ENCODE measurements at regions not wholly inside any gene's neighbourhood (a gene's known extent, or its start where the extent isn't known, plus 50 kb on each side); places are given as distances from the start of the nearest gene placed in this dataset.

DNA sequence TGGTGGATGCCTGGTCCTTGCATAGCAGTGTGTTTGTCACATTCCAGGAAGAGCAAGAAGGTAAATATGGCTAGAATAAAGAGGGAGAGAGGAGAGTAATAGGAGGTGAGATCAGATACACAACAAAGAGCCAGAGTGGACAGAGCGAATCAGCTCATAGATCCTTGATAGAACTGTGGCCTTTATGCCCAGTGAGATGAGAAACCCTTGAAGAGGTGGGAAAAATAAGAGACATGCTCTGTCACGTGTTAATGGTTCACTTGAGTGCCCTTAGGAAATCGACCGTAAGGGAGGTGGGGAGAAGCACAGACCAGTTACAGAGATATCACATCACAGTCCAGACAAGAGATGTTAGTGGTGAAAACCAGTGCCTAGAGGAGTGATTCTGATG is 84.7 kb upstream of the RAB27B start:
- TF ChIP-seq, protein P1, sequence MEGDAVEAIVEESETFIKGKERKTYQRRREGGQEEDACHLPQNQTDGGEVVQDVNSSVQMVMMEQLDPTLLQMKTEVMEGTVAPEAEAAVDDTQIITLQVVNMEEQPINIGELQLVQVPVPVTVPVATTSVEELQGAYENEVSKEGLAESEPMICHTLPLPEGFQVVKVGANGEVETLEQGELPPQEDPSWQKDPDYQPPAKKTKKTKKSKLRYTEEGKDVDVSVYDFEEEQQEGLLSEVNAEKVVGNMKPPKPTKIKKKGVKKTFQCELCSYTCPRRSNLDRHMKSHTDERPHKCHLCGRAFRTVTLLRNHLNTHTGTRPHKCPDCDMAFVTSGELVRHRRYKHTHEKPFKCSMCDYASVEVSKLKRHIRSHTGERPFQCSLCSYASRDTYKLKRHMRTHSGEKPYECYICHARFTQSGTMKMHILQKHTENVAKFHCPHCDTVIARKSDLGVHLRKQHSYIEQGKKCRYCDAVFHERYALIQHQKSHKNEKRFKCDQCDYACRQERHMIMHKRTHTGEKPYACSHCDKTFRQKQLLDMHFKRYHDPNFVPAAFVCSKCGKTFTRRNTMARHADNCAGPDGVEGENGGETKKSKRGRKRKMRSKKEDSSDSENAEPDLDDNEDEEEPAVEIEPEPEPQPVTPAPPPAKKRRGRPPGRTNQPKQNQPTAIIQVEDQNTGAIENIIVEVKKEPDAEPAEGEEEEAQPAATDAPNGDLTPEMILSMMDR (IDR thresholded peaks at IDR 0.05): no peak
- TF ChIP-seq EZH2 (IDR thresholded peaks at IDR 0.05; ENCODE audit: borderline replicate concordance, insufficient read depth, low read depth, low read length, poor library complexity, severe bottlenecking): no peak
